WTC11 (cell line): ENCODE measurements at regions not wholly inside any gene's neighbourhood (a gene's known extent, or its start where the extent isn't known, plus 50 kb on each side); places are given as distances from the start of the nearest gene placed in this dataset.

Experiments
- CTCF ChIP-seq: fragments of 200-600 bp; IDR thresholded peaks from 2 replicates; pipeline ENCODE4 v1.8.0; 2022; ENCODE audit warnings: antibody characterized with exemption
- MLX ChIP-seq: sonication (generic); formaldehyde crosslinking; IDR thresholded peaks from 2 replicates; pipeline ENCODE4 v1.8.1; 2023; ENCODE audit warnings: mild to moderate bottlenecking, missing genetic modification reagents, moderate library complexity
- NR1H2 ChIP-seq: sonication (generic); formaldehyde crosslinking; IDR thresholded peaks from 2 replicates; pipeline ENCODE4 v1.9.0; 2021; ENCODE audit warnings: mild to moderate bottlenecking, moderate library complexity, missing genetic modification reagents
- NR3C1 ChIP-seq: sonication (generic); formaldehyde crosslinking; conservative IDR thresholded peaks from 2 replicates; pipeline ENCODE4 v1.8.1; 2023; ENCODE audit warnings: low read depth, mild to moderate bottlenecking, missing genetic modification reagents
- SOX15 ChIP-seq: fragments of 250-450 bp; sonication (Bioruptor Pico); IDR thresholded peaks from 2 replicates; pipeline ENCODE4 v1.9.0; 2021; ENCODE audit warnings: mild to moderate bottlenecking
- SP1 ChIP-seq: sonication (generic); formaldehyde crosslinking; conservative IDR thresholded peaks from 2 replicates; pipeline ENCODE4 v1.8.1; 2022; ENCODE audit warnings: missing genetic modification reagents
- USF2 ChIP-seq: sonication (generic); formaldehyde crosslinking; IDR thresholded peaks from 2 replicates; pipeline ENCODE4 v1.8.1; 2023; ENCODE audit warnings: mild to moderate bottlenecking, missing genetic modification reagents, moderate library complexity
- ZNF121 ChIP-seq: sonication (generic); formaldehyde crosslinking; IDR thresholded peaks from 2 replicates; pipeline ENCODE4 v1.8.0; 2023; ENCODE audit warnings: missing genetic modification reagents
- ZNF281 ChIP-seq: sonication (generic); formaldehyde crosslinking; IDR thresholded peaks from 2 replicates; pipeline ENCODE4 v1.8.0; 2023; ENCODE audit warnings: mild to moderate bottlenecking, missing genetic modification reagents
- TF ChIP-seq, protein P1 (sequence below): sonication (generic); formaldehyde crosslinking; conservative IDR thresholded peaks from 2 replicates; pipeline ENCODE4 v1.8.1; 2022; ENCODE audit warnings: mild to moderate bottlenecking, missing genetic modification reagents
- TF ChIP-seq, protein P2 (sequence below): sonication (generic); formaldehyde crosslinking; IDR thresholded peaks from 2 replicates; pipeline ENCODE4 v1.8.0; 2022; ENCODE audit warnings: mild to moderate bottlenecking, missing genetic modification reagents

GRCh38 chr6:37100745-37101144, 69.2 kb upstream of the PIM1 start:
- no peak for TF ChIP-seq CTCF
- no peak for TF ChIP-seq USF2 (CRISPR knock-in tag)
- TF ChIP-seq NR1H2 (CRISPR knock-in tag), result no peak
- TF ChIP-seq ZNF121, result no peak
- TF ChIP-seq NR3C1, result no peak
- TF ChIP-seq, protein P1, sequence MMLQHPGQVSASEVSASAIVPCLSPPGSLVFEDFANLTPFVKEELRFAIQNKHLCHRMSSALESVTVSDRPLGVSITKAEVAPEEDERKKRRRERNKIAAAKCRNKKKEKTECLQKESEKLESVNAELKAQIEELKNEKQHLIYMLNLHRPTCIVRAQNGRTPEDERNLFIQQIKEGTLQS (CRISPR knock-in tag), result no peak
- TF ChIP-seq SP1, result no peak
- TF ChIP-seq, protein P2, sequence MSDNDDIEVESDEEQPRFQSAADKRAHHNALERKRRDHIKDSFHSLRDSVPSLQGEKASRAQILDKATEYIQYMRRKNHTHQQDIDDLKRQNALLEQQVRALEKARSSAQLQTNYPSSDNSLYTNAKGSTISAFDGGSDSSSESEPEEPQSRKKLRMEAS (CRISPR knock-in tag), result no peak
- no peak for TF ChIP-seq ZNF281 (CRISPR knock-in tag)
- TF ChIP-seq MLX (CRISPR knock-in tag), result no peak
- TF ChIP-seq SOX15 (CRISPR knock-in tag), result no peak
